ENCODE measurements at regions not wholly inside any gene's neighbourhood (a gene's known extent, or its start where the extent isn't known, plus 50 kb on each side); places are given as distances from the start of the nearest gene placed in this dataset.

GRCh38 chr16:17572145-17572544, 101.4 kb upstream of the XYLT1 start:
- no peak for TF ChIP-seq REST (IDR thresholded peaks at IDR 0.05; ENCODE audit: insufficient read depth in 1 of 2, low read depth in 2 of 2, low read length in 2 of 2)
- TF ChIP-seq POLR2AphosphoS5 (IDR thresholded peaks at IDR 0.05; ENCODE audit: low read depth, low read length): no peak
- no peak for TF ChIP-seq TAF1 (IDR thresholded peaks at IDR 0.05; ENCODE audit: borderline replicate concordance, insufficient read depth, low read length)
- TF ChIP-seq SIN3A (IDR thresholded peaks at IDR 0.05; ENCODE audit: borderline replicate concordance, insufficient read depth, low read length): no peak
- no peak for TF ChIP-seq FOXP2 (optimal IDR thresholded peaks at IDR 0.05; ENCODE audit: borderline replicate concordance, extremely low read depth, extremely low read length, insufficient read depth)
